ENCODE measurements at regions not wholly inside any gene's neighbourhood (a gene's known extent, or its start where the extent isn't known, plus 50 kb on each side); places are given as distances from the start of the nearest gene placed in this dataset.

GRCh38 chr16:73879621-73880020 lies 417.0 kb upstream of the PSMD7 start:
- no peak for TF ChIP-seq CTCF (IDR thresholded peaks at IDR 0.05)
- TF ChIP-seq POLR2A (IDR thresholded peaks at IDR 0.05) = no peak

Data from right lobe of liver (tissue), 4 donors.